ENCODE measurements at regions not wholly inside any gene's neighbourhood (a gene's known extent, or its start where the extent isn't known, plus 50 kb on each side); places are given as distances from the start of the nearest gene placed in this dataset.

DNA sequence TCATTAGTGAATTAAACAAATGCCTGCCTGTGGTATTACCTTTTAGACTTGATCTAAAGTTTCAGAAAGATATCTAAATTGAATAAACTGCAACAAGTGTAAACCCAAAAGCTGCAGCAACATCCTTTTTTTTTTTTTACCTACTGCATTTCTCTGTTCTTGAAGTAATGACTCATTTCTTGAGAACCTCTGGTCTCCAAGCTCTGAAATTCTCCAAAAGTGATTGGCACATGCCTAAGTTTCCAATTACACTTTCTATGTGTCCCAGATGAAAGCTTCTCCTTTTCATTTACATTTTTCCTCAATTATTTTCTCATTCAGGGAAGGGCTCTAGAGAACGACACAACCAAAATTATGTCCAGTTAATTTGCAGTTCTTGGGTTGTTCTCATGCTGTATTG lies 435.2 kb upstream of the DCN start:
- TF ChIP-seq CTCF (conservative IDR thresholded peaks at IDR 0.05; ENCODE audit: low read depth, low read length) (no peak), EZH2 (IDR thresholded peaks at IDR 0.05; ENCODE audit: borderline replicate concordance, low read depth, low read length, poor library complexity, severe bottlenecking) (no peak)

All from A673 (cell line).